ENCODE measurements at regions not wholly inside any gene's neighbourhood (a gene's known extent, or its start where the extent isn't known, plus 50 kb on each side); places are given as distances from the start of the nearest gene placed in this dataset.

GRCh38 chr11:15880291-15880690 lies 476.1 kb downstream of the SOX6 start:
- DNase-seq (ENCODE audit: low spot score): no peak
- Histone ChIP-seq H3K27ac (no peak overlapping the region), H4K20me1 (ENCODE audit: insufficient read depth, poor library complexity, severe bottlenecking) (no peaks in the 10 kb centered on the region), H3K9me3 (ENCODE audit: low read depth) (no peaks in the 10 kb centered on the region), H3K9me2 (replicated peaks; ENCODE audit: insufficient read depth) (no peaks in the 10 kb centered on the region), H2AFZ (no peak overlapping the region), H3K4me2 (no peak overlapping the region), H3K4me1 (ENCODE audit: insufficient read depth) (peaks cover 18% of the 10 kb centered on the region), H3K27me3 (no peaks in the 10 kb centered on the region), H3K36me3 (replicated peaks; ENCODE audit: insufficient read depth, low read depth) (no peaks in the 10 kb centered on the region), H3K4me3 (no peak overlapping the region), H3K79me2 (no peaks in the 10 kb centered on the region)
- no peak for TF ChIP-seq CTCF (IDR thresholded peaks at IDR 0.05; ENCODE audit: poor library complexity)
- TF ChIP-seq EZH2phosphoT487 (IDR thresholded peaks at IDR 0.05; ENCODE audit: low read depth, severe bottlenecking, unreplicated experiment): no peak
- TF ChIP-seq EZH2 (IDR thresholded peaks at IDR 0.05; ENCODE audit: borderline replicate concordance): no peak
- WGBS (ENCODE audit: low lambda C conversion rate, missing lambda C conversion rate): 77% methylated on average over 3 of the region's 3 CpGs

- Histone ChIP-seq H3K4me1 (ENCODE audit: insufficient read depth) (peaks cover 22% of the 10 kb centered on the region), H3K36me3 (replicated peaks; ENCODE audit: insufficient read depth, low read depth) (no peaks in the 10 kb centered on the region), H3K9me2 (replicated peaks; ENCODE audit: insufficient read depth) (no peaks in the 10 kb centered on the region), H3K27ac (no peak overlapping the region), H3K4me3 (no peak overlapping the region), H4K20me1 (ENCODE audit: insufficient read depth, poor library complexity, severe bottlenecking) (no peaks in the 10 kb centered on the region), H2AFZ (no peak overlapping the region), H3K79me2 (no peaks in the 10 kb centered on the region), H3K27me3 (no peaks in the 10 kb centered on the region), H3K9me3 (ENCODE audit: low read depth) (no peaks in the 10 kb centered on the region), H3K4me2 (no peak overlapping the region)
- TF ChIP-seq CTCF (IDR thresholded peaks at IDR 0.05; ENCODE audit: poor library complexity) (no peak), EZH2 (IDR thresholded peaks at IDR 0.05; ENCODE audit: borderline replicate concordance) (no peak), EZH2phosphoT487 (IDR thresholded peaks at IDR 0.05; ENCODE audit: low read depth, severe bottlenecking, unreplicated experiment) (no peak)
- no peak for DNase-seq (ENCODE audit: low spot score)
- WGBS (ENCODE audit: low lambda C conversion rate, missing lambda C conversion rate): 75% methylated on average over 9 of the region's 9 CpGs
Observed at GRCh38 chr11:15882876-15883454, 473.4 kb downstream of the SOX6 start.

GRCh38 chr11:15883455-15883920 lies 472.9 kb downstream of the SOX6 start:
- TF ChIP-seq CTCF (IDR thresholded peaks at IDR 0.05; ENCODE audit: poor library complexity): no peak
- no peak for TF ChIP-seq EZH2phosphoT487 (IDR thresholded peaks at IDR 0.05; ENCODE audit: low read depth, severe bottlenecking, unreplicated experiment)
- H2AFZ ChIP-seq: no peak overlapping the region
- H3K4me1 ChIP-seq (ENCODE audit: insufficient read depth): peaks cover 22% of the 10 kb centered on the region
- H3K27me3 ChIP-seq: no peaks in the 10 kb centered on the region
- no peak overlapping the region for H3K4me2 ChIP-seq
- no peaks in the 10 kb centered on the region for H3K79me2 ChIP-seq
- H4K20me1 ChIP-seq (ENCODE audit: insufficient read depth, poor library complexity, severe bottlenecking): no peaks in the 10 kb centered on the region
- H3K9me3 ChIP-seq (ENCODE audit: low read depth): no peaks in the 10 kb centered on the region
- no peak for DNase-seq (ENCODE audit: low spot score)
- H3K4me3 ChIP-seq: no peak overlapping the region
- no peaks in the 10 kb centered on the region for H3K9me2 ChIP-seq (replicated peaks; ENCODE audit: insufficient read depth)
- no peaks in the 10 kb centered on the region for H3K36me3 ChIP-seq (replicated peaks; ENCODE audit: insufficient read depth, low read depth)
- H3K27ac ChIP-seq: peak overlapping the region; percentile 52
- 56% methylated on average over 7 of the region's 7 CpGs for WGBS (ENCODE audit: low lambda C conversion rate, missing lambda C conversion rate)
